Amygdala (tissue), 56 donors: ENCODE measurements at regions not wholly inside any gene's neighbourhood (a gene's known extent, or its start where the extent isn't known, plus 50 kb on each side); places are given as distances from the start of the nearest gene placed in this dataset.
A peak's percentile ranks its signal among the peaks of the same experiment; 100 is the strongest.

ENCODE experiments used
- DNase-seq, 56 donors: peaks; one replicate each; lab custom pipeline; 2025; lab: John Stamatoyannopoulos, UW

GRCh38 chr4:32429151-32429550 lies 1709.0 kb downstream of the PCDH7 start:
- DNase-seq: no peak

- no peak for DNase-seq
Observed at GRCh38 chr4:32435308-32435707, 1715.1 kb downstream of the PCDH7 start.

GRCh38 chr4:32436816-32437215 lies 1716.6 kb downstream of the PCDH7 start:
- DNase-seq: no peak

- no peak for DNase-seq
Observed at GRCh38 chr4:32440391-32440790, 1720.2 kb downstream of the PCDH7 start.

- DNase-seq: no peak
Observed at GRCh38 chr4:32454482-32454881, 1734.3 kb downstream of the PCDH7 start.

GRCh38 chr4:32455231-32455630 lies 1735.1 kb downstream of the PCDH7 start:
- DNase-seq: no peak

GRCh38 chr4:32460972-32461371 lies 1740.8 kb downstream of the PCDH7 start:
- no peak for DNase-seq

GRCh38 chr4:32462944-32463343 lies 1742.8 kb downstream of the PCDH7 start:
- no peak for DNase-seq

- no peak for DNase-seq
Observed at GRCh38 chr4:32470087-32470585, 1750.0 kb downstream of the PCDH7 start.

- DNase-seq: no peak
Observed at GRCh38 chr4:32472918-32473317, 1752.7 kb downstream of the PCDH7 start.

- DNase-seq: no peak
Observed at GRCh38 chr4:32475710-32476109, 1755.5 kb downstream of the PCDH7 start.

- DNase-seq: no peak
Observed at GRCh38 chr4:32477518-32477917, 1757.3 kb downstream of the PCDH7 start.

- DNase-seq: peak in 17 of 56 donors; percentile 1 to 44 (median 10)
Observed at GRCh38 chr4:32485956-32486355, 1765.8 kb downstream of the PCDH7 start.

GRCh38 chr4:32488690-32489089 lies 1768.5 kb downstream of the PCDH7 start:
- no peak for DNase-seq

- no peak for DNase-seq
Observed at GRCh38 chr4:32499171-32499570, 1779.0 kb downstream of the PCDH7 start.

GRCh38 chr4:32503241-32503640 lies 1783.1 kb downstream of the PCDH7 start:
- DNase-seq: no peak

- no peak for DNase-seq
Observed at GRCh38 chr4:32506067-32506466, 1785.9 kb downstream of the PCDH7 start.

GRCh38 chr4:32519060-32519459 lies 1798.9 kb downstream of the PCDH7 start:
- DNase-seq: no peak

- DNase-seq: no peak
Observed at GRCh38 chr4:32525420-32525819, 1805.3 kb downstream of the PCDH7 start.

GRCh38 chr4:32544846-32545245 lies 1824.7 kb downstream of the PCDH7 start:
- no peak for DNase-seq

- DNase-seq: no peak
Observed at GRCh38 chr4:32551943-32552342, 1831.8 kb downstream of the PCDH7 start.

- no peak for DNase-seq
Observed at GRCh38 chr4:32560306-32560705, 1840.1 kb downstream of the PCDH7 start.

- DNase-seq: no peak
Observed at GRCh38 chr4:32562010-32562409, 1841.8 kb downstream of the PCDH7 start.
